22Rv1 (cell line): ENCODE measurements at regions not wholly inside any gene's neighbourhood (a gene's known extent, or its start where the extent isn't known, plus 50 kb on each side); places are given as distances from the start of the nearest gene placed in this dataset.

Experiments
- CTCF ChIP-seq: fragments of 450-650 bp; IDR thresholded peaks from 2 replicates; pipeline ENCODE4 v1.5.1; 2017; ENCODE audit warnings: mild to moderate bottlenecking
- ZFX ChIP-seq: fragments of 450-650 bp; IDR thresholded peaks from 2 replicates; pipeline ENCODE4 v1.6.1; 2017; ENCODE audit warnings: antibody characterized with exemption, borderline replicate concordance

DNA sequence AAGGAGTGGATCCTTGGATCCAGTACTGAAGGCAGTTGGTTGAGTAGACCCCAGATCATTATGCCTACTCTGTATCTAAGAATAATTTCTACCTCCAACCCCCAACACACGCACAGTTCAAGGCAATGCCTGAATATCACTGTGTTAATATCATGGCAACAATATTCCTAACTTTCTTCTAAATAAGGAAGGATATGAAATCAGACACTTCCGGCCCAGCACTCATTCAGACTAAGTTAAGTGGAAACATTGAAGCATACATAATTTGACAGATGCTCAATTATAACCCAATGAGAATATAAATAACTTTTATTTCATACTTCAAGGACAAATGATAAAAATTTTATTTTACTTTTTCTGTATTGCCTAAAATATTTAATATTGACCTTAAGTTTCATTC, 153.6 kb upstream of the COL3A1 start:
- TF ChIP-seq CTCF (no peak), ZFX (no peak)
